NCI-H510A treated with DMSO at 0.1 percent for 48 hours (cell line): ENCODE measurements at regions not wholly inside any gene's neighbourhood (a gene's known extent, or its start where the extent isn't known, plus 50 kb on each side); places are given as distances from the start of the nearest gene placed in this dataset.
"Not testable (repeated sequence)": the region's sequence is repeated elsewhere in the genome, so short reads cannot be mapped to it uniquely, and the experiment has no call there.

ENCODE experiments used
- DNase-seq: peaks from one replicate; lab custom pipeline; 2025; lab: John Stamatoyannopoulos, UW

GRCh38 chr18:1846640-1847039 lies 724.7 kb downstream of the METTL4 start:
- DNase-seq = no peak

GRCh38 chr18:1848716-1849115 lies 722.6 kb downstream of the METTL4 start:
- DNase-seq = no peak

- DNase-seq = no peak
These were observed 721.9 kb downstream of the METTL4 start for GRCh38 chr18:1849386-1849785.

- DNase-seq = not testable (repeated sequence)
These were observed 714.0 kb downstream of the METTL4 start for GRCh38 chr18:1857281-1857680.

- no peak for DNase-seq
These were observed 709.8 kb downstream of the METTL4 start for GRCh38 chr18:1861473-1861872.

GRCh38 chr18:1865869-1866268 lies 705.4 kb downstream of the METTL4 start:
- no peak for DNase-seq

- no peak for DNase-seq
These were observed 699.0 kb downstream of the METTL4 start for GRCh38 chr18:1872274-1872673.

GRCh38 chr18:1875219-1875618 lies 696.1 kb downstream of the METTL4 start:
- DNase-seq = no peak

- no peak for DNase-seq
These were observed 686.7 kb downstream of the METTL4 start for GRCh38 chr18:1884623-1885022.

- no peak for DNase-seq
These were observed 679.7 kb downstream of the METTL4 start for GRCh38 chr18:1891641-1892040.

GRCh38 chr18:1892191-1892590 lies 679.1 kb downstream of the METTL4 start:
- no peak for DNase-seq

- DNase-seq = no peak
These were observed 675.7 kb downstream of the METTL4 start for GRCh38 chr18:1895456-1896185.

- DNase-seq = no peak
These were observed 664.9 kb downstream of the METTL4 start for GRCh38 chr18:1906421-1906820.

- DNase-seq = no peak
These were observed 663.7 kb downstream of the METTL4 start for GRCh38 chr18:1907470-1908206.

GRCh38 chr18:1914489-1914888 lies 656.8 kb downstream of the METTL4 start:
- DNase-seq = no peak

- DNase-seq = no peak
These were observed 654.3 kb downstream of the METTL4 start for GRCh38 chr18:1916869-1917523.

- DNase-seq = no peak
These were observed 653.7 kb downstream of the METTL4 start for GRCh38 chr18:1917569-1917968.

- no peak for DNase-seq
These were observed 649.2 kb downstream of the METTL4 start for GRCh38 chr18:1922066-1922465.

- DNase-seq = no peak
These were observed 642.6 kb downstream of the METTL4 start for GRCh38 chr18:1928711-1929110.

GRCh38 chr18:1929720-1930119 lies 641.6 kb downstream of the METTL4 start:
- DNase-seq = no peak

GRCh38 chr18:1930291-1931270 lies 640.7 kb downstream of the METTL4 start:
- DNase-seq = no peak

- no peak for DNase-seq
These were observed 618.8 kb downstream of the METTL4 start for GRCh38 chr18:1952486-1952885.
